Nephron progenitor cell (in vitro differentiated cells): ENCODE measurements at regions not wholly inside any gene's neighbourhood (a gene's known extent, or its start where the extent isn't known, plus 50 kb on each side); places are given as distances from the start of the nearest gene placed in this dataset.

Experiments
- DNase-seq: peaks from one replicate; pipeline ENCODE4 v3.0.0; 2021
- H3K27ac Mint-ChIP-seq: 2 replicates; pipeline ENCODE4 v1.8.0; 2021; ENCODE audit warnings: mild to moderate bottlenecking, moderate library complexity, mixed read lengths
- H3K27me3 Mint-ChIP-seq: 2 replicates; pipeline ENCODE4 v1.8.0; 2021; ENCODE audit warnings: mild to moderate bottlenecking, low read depth, mixed read lengths; ENCODE audit not compliant: poor library complexity
- H3K36me3 Mint-ChIP-seq: 2 replicates; pipeline ENCODE4 v1.8.0; 2021; ENCODE audit warnings: low read depth, mixed read lengths
- H3K4me1 Mint-ChIP-seq: 2 replicates; pipeline ENCODE4 v1.8.0; 2021; ENCODE audit warnings: mixed read lengths
- H3K4me3 Mint-ChIP-seq: 2 replicates; pipeline ENCODE4 v1.8.0; 2021; ENCODE audit warnings: mild to moderate bottlenecking, moderate library complexity, mixed read lengths
- H3K9me3 Mint-ChIP-seq: 2 replicates; pipeline ENCODE4 v1.8.0; 2021; ENCODE audit warnings: mild to moderate bottlenecking, moderate library complexity, mixed read lengths
- TF ChIP-seq, protein P1 (sequence below): fragments of 200-600 bp; sonication (generic); IDR thresholded peaks from 2 replicates; pipeline ENCODE4 v1.5.0; 2021; ENCODE audit warnings: antibody characterized with exemption

- Mint-ChIP-seq H3K27me3 (no peaks in the 10 kb centered on the region), H3K4me3 (no peak overlapping the region), H3K4me1 (no peaks in the 10 kb centered on the region), H3K36me3 (no peaks in the 10 kb centered on the region), H3K27ac (no peak overlapping the region), H3K9me3 (peaks cover 88% of the 10 kb centered on the region)
- DNase-seq = no peak
- TF ChIP-seq, protein P1, sequence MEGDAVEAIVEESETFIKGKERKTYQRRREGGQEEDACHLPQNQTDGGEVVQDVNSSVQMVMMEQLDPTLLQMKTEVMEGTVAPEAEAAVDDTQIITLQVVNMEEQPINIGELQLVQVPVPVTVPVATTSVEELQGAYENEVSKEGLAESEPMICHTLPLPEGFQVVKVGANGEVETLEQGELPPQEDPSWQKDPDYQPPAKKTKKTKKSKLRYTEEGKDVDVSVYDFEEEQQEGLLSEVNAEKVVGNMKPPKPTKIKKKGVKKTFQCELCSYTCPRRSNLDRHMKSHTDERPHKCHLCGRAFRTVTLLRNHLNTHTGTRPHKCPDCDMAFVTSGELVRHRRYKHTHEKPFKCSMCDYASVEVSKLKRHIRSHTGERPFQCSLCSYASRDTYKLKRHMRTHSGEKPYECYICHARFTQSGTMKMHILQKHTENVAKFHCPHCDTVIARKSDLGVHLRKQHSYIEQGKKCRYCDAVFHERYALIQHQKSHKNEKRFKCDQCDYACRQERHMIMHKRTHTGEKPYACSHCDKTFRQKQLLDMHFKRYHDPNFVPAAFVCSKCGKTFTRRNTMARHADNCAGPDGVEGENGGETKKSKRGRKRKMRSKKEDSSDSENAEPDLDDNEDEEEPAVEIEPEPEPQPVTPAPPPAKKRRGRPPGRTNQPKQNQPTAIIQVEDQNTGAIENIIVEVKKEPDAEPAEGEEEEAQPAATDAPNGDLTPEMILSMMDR = no peak
These were observed 2270.8 kb downstream of the TP53TG3F start for GRCh38 chr16:35730251-35730650.

DNA sequence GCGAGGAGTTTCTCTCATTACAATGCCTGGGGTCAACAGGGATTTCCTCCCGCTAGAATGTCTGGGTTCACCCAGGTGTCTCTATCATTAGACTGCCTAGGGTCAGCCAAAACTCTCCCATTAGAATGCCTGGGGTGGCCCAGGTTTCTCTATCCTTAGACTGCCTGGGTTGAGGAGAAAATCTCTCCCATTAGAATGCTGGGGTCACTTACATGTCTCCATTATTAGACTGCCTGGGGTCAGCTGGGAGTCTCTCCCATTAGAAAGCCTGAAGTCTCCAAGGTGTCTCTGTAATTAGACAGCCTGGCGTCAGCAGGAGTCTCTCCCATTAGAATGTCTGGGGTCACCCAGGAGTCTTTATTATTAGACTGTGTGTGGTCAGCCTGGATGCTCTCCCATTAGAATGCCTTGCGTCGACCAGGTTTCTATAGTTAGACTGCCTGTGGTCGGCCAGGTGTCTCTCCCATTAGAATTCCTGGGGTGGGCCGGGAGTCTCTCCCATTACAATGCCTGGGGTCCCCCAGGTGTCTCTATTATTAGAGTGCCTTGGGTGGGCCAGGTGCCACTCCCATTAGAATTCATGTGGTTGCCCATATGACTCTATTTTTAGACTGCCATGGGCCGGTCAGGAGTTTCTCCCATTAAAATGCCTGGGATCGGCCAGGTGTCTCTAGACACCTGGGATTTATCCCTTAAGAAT, 2272.1 kb downstream of the TP53TG3F start:
- no peak for DNase-seq
- H3K27me3 Mint-ChIP-seq = no peaks in the 10 kb centered on the region
- H3K4me3 Mint-ChIP-seq = no peak overlapping the region
- peaks cover 81% of the 10 kb centered on the region for H3K9me3 Mint-ChIP-seq
- no peaks in the 10 kb centered on the region for H3K4me1 Mint-ChIP-seq
- TF ChIP-seq, protein P1 = no peak
- no peak overlapping the region for H3K27ac Mint-ChIP-seq
- no peaks in the 10 kb centered on the region for H3K36me3 Mint-ChIP-seq

DNA sequence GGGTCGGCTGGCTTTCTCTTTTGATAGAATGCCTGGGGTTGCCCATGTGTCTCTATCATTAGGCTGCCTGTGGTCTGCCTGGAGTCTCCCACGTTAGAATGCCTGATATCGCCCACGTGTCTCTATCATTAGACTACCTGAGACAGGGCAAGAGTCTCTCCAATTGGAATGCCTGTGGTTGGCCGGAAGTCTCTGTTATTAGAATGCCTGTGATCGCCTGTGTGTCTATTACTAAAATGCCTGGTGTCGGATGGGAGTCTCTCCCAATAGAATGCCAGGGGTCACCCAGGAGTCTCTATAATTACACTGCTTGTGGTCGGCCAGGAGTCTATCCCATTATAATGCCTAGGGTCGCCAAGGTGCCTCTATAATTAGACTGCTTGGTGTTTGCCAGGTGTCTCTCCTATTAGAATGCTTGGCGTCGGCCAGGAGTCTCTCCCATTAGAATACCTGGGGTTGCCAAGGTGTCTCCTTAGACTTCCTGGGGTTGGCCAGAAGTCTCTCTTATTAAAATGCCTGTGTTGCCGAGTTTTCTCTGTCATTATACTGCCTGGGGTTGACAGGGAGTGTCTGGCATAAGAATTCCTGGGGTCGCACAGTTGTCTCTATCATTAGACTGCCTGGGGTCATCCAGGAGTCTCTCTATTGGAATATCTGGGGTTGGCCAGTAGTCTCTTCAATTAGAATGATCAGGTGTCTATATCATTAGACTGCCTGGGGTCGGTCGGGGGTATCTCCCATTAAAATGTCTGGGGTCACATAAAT, 2272.8 kb downstream of the TP53TG3F start:
- no peaks in the 10 kb centered on the region for H3K27me3 Mint-ChIP-seq
- H3K9me3 Mint-ChIP-seq = peaks cover 80% of the 10 kb centered on the region
- TF ChIP-seq, protein P1 = no peak
- H3K36me3 Mint-ChIP-seq = no peaks in the 10 kb centered on the region
- H3K4me1 Mint-ChIP-seq = no peaks in the 10 kb centered on the region
- no peak for DNase-seq
- no peak overlapping the region for H3K4me3 Mint-ChIP-seq
- no peak overlapping the region for H3K27ac Mint-ChIP-seq

- TF ChIP-seq, protein P1 = no peak
- no peak overlapping the region for H3K4me3 Mint-ChIP-seq
- peaks cover 80% of the 10 kb centered on the region for H3K9me3 Mint-ChIP-seq
- no peak overlapping the region for H3K27ac Mint-ChIP-seq
- H3K27me3 Mint-ChIP-seq = no peaks in the 10 kb centered on the region
- H3K36me3 Mint-ChIP-seq = no peaks in the 10 kb centered on the region
- no peak for DNase-seq
- H3K4me1 Mint-ChIP-seq = no peaks in the 10 kb centered on the region
These were observed 2274.0 kb downstream of the TP53TG3F start for GRCh38 chr16:35733278-35733965.

GRCh38 chr16:35733971-35734702, 2274.7 kb downstream of the TP53TG3F start:
- H3K9me3 Mint-ChIP-seq = peaks cover 80% of the 10 kb centered on the region
- no peak for DNase-seq
- TF ChIP-seq, protein P1 = no peak
- no peak overlapping the region for H3K27ac Mint-ChIP-seq
- H3K4me1 Mint-ChIP-seq = no peaks in the 10 kb centered on the region
- no peaks in the 10 kb centered on the region for H3K36me3 Mint-ChIP-seq
- no peak overlapping the region for H3K4me3 Mint-ChIP-seq
- no peaks in the 10 kb centered on the region for H3K27me3 Mint-ChIP-seq
